Nephron (organoid): ENCODE measurements at regions not wholly inside any gene's neighbourhood (a gene's known extent, or its start where the extent isn't known, plus 50 kb on each side); places are given as distances from the start of the nearest gene placed in this dataset.
A peak's percentile ranks its signal among the peaks of the same experiment; 100 is the strongest.

Experiments
- H3K27ac Mint-ChIP-seq, 3 experiments: 2 replicates each; pipeline ENCODE4 v1.8.0; 2020; ENCODE audit warnings: mixed read lengths in 3 of 3, mild to moderate bottlenecking in 2 of 3, moderate library complexity in 1 of 3
- H3K27me3 Mint-ChIP-seq: 2 replicates; pipeline ENCODE4 v1.8.0; 2021; ENCODE audit warnings: low read depth, mild to moderate bottlenecking, moderate library complexity, mixed read lengths
- H3K36me3 Mint-ChIP-seq: 2 replicates; pipeline ENCODE4 v1.8.0; 2020; ENCODE audit warnings: low read depth, mixed read lengths
- H3K4me1 Mint-ChIP-seq: 2 replicates; pipeline ENCODE4 v1.8.0; 2020; ENCODE audit warnings: mixed read lengths
- H3K4me3 Mint-ChIP-seq, 3 experiments: 2 replicates each; pipeline ENCODE4 v1.8.0; 2020; ENCODE audit warnings: mild to moderate bottlenecking in 3 of 3, mixed read lengths in 3 of 3, moderate library complexity in 2 of 3
- H3K9me3 Mint-ChIP-seq: 2 replicates; pipeline ENCODE4 v1.8.0; 2020; ENCODE audit warnings: mixed read lengths
- CTCF ChIP-seq, 3 experiments: fragments of 200-600 bp; sonication (generic); IDR thresholded peaks; one replicate each; pipeline ENCODE4 v1.5.0; 2021; ENCODE audit warnings: antibody characterized with exemption in 3 of 3; ENCODE audit not compliant: unreplicated experiment in 3 of 3

GRCh38 chr15:46442901-46443590 lies 808.2 kb downstream of the SQOR start:
- no peaks in the 10 kb centered on the region for H3K36me3 Mint-ChIP-seq
- H3K4me1 Mint-ChIP-seq: peaks cover 21% of the 10 kb centered on the region
- H3K27ac Mint-ChIP-seq: peak overlapping the region; percentile 47 to 88 (median 78)
- TF ChIP-seq CTCF (IDR thresholded peaks at IDR 0.05; ENCODE audit: unreplicated experiment in 3 of 3): no peak
- H3K4me3 Mint-ChIP-seq: no peak overlapping the region
- H3K27me3 Mint-ChIP-seq: no peaks in the 10 kb centered on the region
- H3K9me3 Mint-ChIP-seq: peaks cover 2% of the 10 kb centered on the region

- TF ChIP-seq CTCF (IDR thresholded peaks at IDR 0.05; ENCODE audit: unreplicated experiment in 3 of 3): no peak
- no peaks in the 10 kb centered on the region for H3K36me3 Mint-ChIP-seq
- H3K27me3 Mint-ChIP-seq: no peaks in the 10 kb centered on the region
- H3K9me3 Mint-ChIP-seq: peaks cover 5% of the 10 kb centered on the region
- H3K4me1 Mint-ChIP-seq: no peaks in the 10 kb centered on the region
- H3K27ac Mint-ChIP-seq: peak overlapping the region; percentile 51 to 89 (median 70)
- no peak overlapping the region for H3K4me3 Mint-ChIP-seq
Observed at GRCh38 chr15:46450112-46450809, 815.4 kb downstream of the SQOR start.

- Mint-ChIP-seq H3K4me1 (no peaks in the 10 kb centered on the region), H3K9me3 (peaks cover 3% of the 10 kb centered on the region), H3K27me3 (no peaks in the 10 kb centered on the region), H3K27ac (peak overlapping the region; percentile 51 to 89 (median 70)), H3K36me3 (no peaks in the 10 kb centered on the region), H3K4me3 (no peak overlapping the region)
- TF ChIP-seq CTCF (IDR thresholded peaks at IDR 0.05; ENCODE audit: unreplicated experiment in 3 of 3): no peak
Observed at GRCh38 chr15:46450810-46451182, 816.0 kb downstream of the SQOR start.

GRCh38 chr15:46452297-46452820 lies 817.5 kb downstream of the SQOR start:
- Mint-ChIP-seq H3K4me1 (no peaks in the 10 kb centered on the region), H3K4me3 (no peak overlapping the region), H3K36me3 (no peaks in the 10 kb centered on the region), H3K27ac (no peak overlapping the region), H3K27me3 (no peaks in the 10 kb centered on the region), H3K9me3 (peaks cover 3% of the 10 kb centered on the region)
- TF ChIP-seq CTCF (IDR thresholded peaks at IDR 0.05; ENCODE audit: unreplicated experiment in 3 of 3): no peak

- no peaks in the 10 kb centered on the region for H3K36me3 Mint-ChIP-seq
- H3K27me3 Mint-ChIP-seq: no peaks in the 10 kb centered on the region
- no peak for TF ChIP-seq CTCF (IDR thresholded peaks at IDR 0.05; ENCODE audit: unreplicated experiment in 3 of 3)
- H3K4me3 Mint-ChIP-seq: no peak overlapping the region
- no peaks in the 10 kb centered on the region for H3K9me3 Mint-ChIP-seq
- peaks cover 6% of the 10 kb centered on the region for H3K4me1 Mint-ChIP-seq
- H3K27ac Mint-ChIP-seq: peak overlapping the region in 1 of 3 experiments; percentile 63
Observed at GRCh38 chr15:46456456-46456855, 821.6 kb downstream of the SQOR start.
